NCI-H748 (cell line): ENCODE measurements at regions not wholly inside any gene's neighbourhood (a gene's known extent, or its start where the extent isn't known, plus 50 kb on each side); places are given as distances from the start of the nearest gene placed in this dataset.
"Not testable (repeated sequence)": the region's sequence is repeated elsewhere in the genome, so short reads cannot be mapped to it uniquely, and the experiment has no call there.

Experiments used
- DNase-seq: peaks from one replicate; lab custom pipeline; 2025; ENCODE audit not compliant: unreplicated experiment; lab: John Stamatoyannopoulos, UW

DNA sequence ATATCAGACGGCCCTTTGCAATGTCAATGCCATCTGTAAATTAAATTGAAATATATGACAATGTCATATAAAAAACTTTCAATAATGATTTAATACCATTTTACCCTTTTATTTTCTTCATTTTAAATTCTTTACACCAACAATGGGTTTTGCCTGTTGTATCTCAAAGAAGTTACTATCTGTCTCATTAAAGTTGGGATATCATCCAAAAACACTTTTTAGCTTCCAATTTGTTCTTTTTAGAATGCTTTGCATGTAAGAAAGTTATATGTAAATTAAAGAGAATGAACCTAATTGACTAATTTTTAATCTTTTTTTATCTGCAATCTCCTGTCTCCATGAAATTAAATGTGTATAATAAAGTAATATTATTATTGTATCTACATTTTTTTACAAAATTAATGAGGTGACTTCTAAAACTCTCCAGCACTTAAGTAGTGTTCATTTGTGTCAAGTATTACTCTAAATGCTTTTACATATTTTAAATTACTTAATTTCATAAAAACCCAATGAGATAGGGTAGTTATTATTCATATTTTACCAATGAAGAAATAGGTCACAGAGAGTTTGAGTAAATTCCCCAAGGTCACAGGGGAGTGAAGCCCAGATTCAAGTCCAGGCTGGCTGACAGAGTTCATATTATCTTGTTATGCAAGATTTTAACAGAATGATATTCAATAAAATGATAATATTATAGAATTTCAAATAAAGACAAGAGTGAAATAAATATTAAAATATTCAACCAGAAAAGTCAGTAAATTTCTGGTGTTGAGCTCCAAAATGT is 673.0 kb upstream of the FLRT2 start:
- DNase-seq = no peak

- DNase-seq = no peak
Measured at GRCh38 chr14:84857571-84857970, 672.4 kb upstream of the FLRT2 start.

GRCh38 chr14:84859116-84859515 is 670.8 kb upstream of the FLRT2 start:
- DNase-seq = peak; percentile 36

GRCh38 chr14:84864548-84865271 is 665.2 kb upstream of the FLRT2 start:
- DNase-seq = peak; percentile 29

DNA sequence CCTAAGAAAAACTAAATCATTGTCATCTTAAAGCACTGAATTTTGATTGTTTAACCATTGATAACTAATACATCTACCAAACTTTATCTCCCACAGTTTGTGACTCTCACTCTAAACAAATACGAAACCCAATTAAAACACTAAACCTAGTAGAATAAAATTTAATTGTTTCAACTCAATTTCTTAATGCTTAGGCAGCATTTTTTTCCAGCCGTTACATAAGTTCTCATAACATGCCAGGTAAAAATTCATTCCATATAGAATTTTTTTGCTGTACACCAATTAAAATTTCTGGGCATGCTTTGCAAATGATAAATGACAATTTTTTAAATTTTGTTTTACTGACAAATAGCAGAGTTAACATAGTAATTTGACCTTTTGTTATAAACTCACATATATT is 658.2 kb upstream of the FLRT2 start:
- DNase-seq = no peak

- no peak for DNase-seq
Measured at GRCh38 chr14:84874436-84874835, 655.5 kb upstream of the FLRT2 start.

DNA sequence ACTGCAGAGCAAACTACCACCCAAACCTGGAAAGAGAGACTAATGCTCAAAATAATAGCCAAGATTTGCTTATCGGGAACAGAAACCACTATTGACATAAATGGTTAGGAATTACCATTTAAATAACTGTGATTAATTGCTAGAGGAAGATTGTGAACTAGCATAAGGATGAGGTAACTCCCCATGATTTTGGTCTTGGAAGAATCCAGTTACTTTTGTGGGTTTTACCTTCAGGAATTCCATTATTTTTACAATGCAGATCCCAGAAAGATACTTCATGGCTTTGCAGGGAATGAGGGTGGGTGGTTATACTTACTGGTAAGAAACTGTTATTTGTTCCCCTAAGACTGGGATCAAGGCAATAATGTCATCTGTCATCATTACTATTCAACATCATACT is 652.9 kb upstream of the FLRT2 start:
- DNase-seq = no peak

- DNase-seq = no peak
Measured at GRCh38 chr14:84882830-84883229, 647.1 kb upstream of the FLRT2 start.

GRCh38 chr14:84885061-84885460 is 644.9 kb upstream of the FLRT2 start:
- DNase-seq = no peak

DNA sequence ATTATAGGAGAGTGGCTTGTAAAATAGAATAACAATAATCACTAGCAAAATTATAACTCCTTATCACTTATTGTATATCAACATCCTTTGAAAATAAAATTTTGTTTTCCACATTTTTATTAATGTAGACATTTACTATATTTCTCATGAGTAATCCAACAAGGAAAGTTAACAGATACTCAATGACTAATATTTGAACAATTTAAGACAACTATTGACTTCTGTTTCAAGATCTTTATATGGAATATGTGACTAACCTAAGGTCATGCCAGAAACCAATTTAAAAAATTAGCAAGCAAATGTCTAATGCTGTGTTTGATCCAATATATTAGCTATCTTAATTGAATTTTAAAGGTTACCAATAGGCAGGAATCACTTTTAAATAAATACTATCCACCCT is 638.5 kb upstream of the FLRT2 start:
- DNase-seq = no peak

DNA sequence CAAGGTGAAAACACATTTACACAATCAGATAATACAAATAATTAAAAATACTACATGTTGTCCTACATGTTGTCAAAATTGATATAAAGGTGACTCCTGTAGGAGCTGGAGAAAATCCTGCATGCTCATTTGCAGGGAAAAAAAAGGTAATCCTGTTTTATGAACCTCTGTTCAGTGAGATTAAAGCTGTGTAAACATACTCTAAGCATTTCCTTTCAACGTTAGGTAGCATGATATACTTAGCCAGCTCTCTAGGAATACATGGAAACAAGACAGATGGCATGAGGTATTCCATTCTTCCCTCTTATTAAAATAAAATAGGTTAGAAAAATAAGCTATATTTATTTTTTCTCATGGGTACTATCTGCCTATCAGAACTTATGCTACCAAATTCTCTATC is 635.7 kb upstream of the FLRT2 start:
- peak; percentile 78 for DNase-seq

DNA sequence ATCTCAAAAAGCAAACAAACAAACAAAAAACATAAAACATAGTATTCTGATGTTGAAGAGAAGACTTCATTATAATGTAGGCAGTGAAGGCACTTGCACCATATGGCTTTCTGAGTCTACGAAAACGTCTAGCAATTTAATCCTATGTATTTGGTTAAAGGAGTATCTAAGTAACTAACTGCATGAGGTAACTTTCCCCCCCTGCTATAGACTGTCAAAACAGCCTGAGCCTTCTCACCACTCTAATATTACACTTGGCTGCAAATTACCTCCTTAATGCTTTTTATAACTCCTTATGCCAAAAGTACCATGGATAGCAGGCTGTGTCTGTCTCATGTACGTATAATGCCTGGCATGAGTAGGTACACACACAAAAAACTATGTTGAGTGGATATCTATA is 607.6 kb upstream of the FLRT2 start:
- DNase-seq = no peak

- no peak for DNase-seq
Measured at GRCh38 chr14:84926656-84927055, 603.3 kb upstream of the FLRT2 start.

- peak; percentile 56 for DNase-seq
Measured at GRCh38 chr14:84927096-84927827, 602.7 kb upstream of the FLRT2 start.

GRCh38 chr14:84929086-84929485 is 600.9 kb upstream of the FLRT2 start:
- DNase-seq = no peak

DNA sequence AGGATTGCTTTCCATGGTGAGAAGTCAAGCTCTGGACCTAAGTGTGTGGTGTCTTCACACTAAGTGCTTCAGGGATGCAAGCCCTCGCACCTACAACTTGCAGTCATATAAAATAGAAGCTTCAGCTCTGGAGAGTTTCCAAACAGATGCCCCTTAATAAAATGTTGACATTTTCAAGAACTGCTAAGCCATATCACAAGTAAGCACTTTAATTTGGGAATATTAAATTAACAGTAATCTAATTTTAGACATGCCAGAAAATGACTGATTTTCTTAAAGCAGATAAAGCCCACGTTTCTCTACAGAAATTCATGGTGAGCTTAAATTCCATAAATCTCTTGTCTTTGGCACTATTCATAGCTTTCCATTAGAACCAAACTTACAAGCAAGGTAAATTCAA is 600.1 kb upstream of the FLRT2 start:
- no peak for DNase-seq

DNA sequence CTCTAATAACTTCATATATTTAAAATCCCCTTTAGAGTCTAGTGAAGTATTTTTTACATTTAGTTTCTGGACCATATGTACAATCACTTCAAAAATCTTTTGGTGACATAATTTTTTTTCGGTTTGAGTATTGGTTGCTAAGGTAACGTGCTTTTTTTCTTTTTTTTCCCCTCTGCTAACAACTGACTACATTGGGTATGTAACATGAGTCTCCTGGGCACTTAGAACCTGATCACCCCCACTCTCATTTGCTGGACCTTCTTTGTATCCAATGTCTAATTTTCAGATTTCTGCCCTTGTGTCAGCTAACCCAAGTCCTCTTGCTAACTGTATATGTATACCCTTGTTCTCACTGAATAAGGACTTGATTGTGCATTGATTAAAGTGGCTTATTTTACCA is 592.9 kb upstream of the FLRT2 start:
- DNase-seq = peak; percentile 42

DNA sequence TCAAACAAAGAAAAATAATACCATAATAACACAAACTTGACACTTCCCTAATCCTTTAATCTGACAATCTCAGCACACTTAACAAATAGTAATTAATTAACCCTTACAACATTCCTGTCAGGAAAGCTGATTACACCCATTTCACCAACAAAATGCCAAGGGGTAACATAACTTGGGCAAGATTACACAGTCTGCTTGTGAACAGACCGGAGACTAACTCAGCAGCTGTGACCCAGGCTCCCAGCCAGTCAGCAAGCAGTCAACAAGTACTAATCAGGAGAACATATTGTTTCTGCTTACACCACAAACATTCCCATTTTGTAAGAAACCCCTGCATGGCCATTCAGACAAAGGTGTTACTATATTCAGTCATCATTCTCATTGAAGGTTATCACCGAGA is 592.5 kb upstream of the FLRT2 start:
- no peak for DNase-seq

- not testable (repeated sequence) for DNase-seq
Measured at GRCh38 chr14:84944901-84945300, 585.0 kb upstream of the FLRT2 start.

DNA sequence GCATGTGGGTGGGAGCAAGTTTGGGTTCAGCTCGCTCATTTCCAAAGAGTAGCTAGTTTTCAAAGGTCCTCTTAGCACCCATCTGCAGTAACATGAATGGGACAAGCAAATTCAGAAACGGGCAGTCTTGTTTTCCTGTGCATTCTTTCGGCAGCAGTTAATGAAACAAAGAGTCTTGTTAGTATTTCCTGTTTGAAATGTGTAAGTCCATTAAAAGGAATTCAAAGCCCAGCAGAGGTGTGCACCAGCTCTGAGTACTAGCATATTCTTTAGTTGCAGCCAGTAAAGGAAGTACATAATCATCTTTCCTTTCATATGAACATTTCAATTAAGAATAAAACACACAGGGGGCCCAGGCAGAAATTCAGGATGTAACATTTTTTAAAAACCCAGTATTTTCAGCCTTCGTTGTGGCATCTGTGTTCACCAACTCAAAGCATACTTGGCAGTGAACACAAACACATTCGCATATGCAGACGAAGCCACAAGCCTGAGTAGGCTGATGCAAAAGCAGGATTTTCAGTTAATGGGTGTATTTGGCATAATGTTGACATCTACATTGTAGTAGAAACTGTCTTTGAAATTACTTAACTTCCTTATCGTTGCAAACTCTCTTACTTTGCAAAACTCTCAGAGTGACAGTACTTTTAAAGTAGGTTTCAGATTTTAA is 570.0 kb upstream of the FLRT2 start:
- no peak for DNase-seq

DNA sequence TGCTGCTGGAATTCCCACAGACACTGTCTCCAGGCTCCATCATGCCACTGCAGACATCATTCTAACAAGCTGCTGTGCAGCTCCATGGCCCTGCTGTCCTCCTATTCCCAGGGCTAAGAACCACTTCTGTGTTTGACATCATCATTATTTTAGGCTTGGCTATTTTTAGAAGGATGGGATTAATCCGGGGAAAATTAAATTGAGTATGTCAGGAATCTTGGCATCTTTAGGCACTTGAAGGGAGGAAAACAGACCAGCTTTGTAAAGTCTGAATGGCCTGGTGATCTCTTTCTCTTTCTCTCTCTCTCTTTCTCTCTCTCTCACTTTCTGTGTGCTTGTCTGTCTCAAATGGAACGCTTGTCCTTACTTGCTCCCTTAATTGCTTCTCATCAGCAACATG is 568.3 kb upstream of the FLRT2 start:
- DNase-seq = peak; percentile 61
